HG02981 (cell line): ENCODE measurements at regions not wholly inside any gene's neighbourhood (a gene's known extent, or its start where the extent isn't known, plus 50 kb on each side); places are given as distances from the start of the nearest gene placed in this dataset.
A peak's percentile ranks its signal among the peaks of the same experiment; 100 is the strongest.
"Not testable (repeated sequence)": the region's sequence is repeated elsewhere in the genome, so short reads cannot be mapped to it uniquely, and the experiment has no call there.

Experiments
- ATAC-seq: cut with Tn5 transposase; IDR thresholded peaks from one replicate; pipeline ENCODE4 v1.9.1; 2021; ENCODE audit warnings: mild to moderate bottlenecking, moderate library complexity; ENCODE audit not compliant: unreplicated experiment

DNA sequence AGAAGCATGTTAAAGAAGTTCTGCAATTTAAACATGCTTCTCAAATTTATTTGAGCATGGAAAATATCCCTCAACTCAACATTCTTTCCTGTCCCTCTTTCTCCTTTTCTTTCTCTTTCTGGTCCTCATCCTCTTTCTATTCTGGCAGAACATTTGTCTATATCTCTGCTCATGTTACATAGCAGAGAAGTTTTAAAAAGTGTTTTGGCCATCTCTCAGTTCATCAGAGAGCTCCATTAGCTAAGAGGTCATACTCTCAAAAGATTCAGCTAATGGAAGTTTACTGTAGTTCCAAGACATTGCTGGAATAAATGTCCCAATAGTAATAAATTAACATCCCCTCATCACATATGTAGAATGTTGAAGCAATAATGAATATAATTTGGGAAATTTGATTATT is 53.5 kb downstream of the XCL2 start:
- ATAC-seq, result no peak

DNA sequence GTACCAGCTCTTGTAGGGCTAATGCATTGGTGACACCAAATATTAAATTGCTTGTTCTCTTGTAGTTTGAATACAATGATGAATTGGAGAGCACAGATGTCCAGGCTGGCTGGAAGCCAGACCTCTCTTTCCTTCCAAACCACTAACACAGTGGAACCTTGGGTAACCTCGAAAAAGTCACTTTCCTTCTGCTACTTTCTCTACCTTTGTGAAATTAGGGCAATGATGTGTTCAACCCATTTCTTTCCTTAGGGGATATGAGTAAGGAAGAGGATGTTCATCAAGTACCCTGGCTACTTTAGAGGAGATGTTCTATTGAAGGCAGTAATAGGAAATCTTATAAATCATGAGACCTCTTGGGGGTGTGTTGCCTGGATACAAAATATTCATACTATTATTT is 55.7 kb downstream of the XCL2 start:
- ATAC-seq, result no peak

DNA sequence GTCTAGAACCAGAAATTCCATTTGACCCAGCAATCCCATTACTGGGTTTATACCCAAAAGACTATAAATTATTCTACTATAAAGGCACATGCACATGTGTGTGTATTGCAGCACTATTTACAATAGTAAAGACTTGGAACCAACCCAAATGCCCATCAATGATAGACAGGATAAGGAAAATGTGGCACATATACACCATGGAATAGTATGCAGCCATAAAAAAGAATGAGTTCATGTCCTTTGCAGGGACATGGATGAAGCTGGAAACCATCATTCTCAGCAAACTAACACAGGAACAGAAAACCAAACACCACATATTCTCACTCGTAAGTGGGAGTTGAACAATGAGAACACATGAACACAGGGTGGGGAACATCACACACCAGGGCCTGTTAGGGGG is 57.0 kb downstream of the XCL2 start:
- not testable (repeated sequence) for ATAC-seq

DNA sequence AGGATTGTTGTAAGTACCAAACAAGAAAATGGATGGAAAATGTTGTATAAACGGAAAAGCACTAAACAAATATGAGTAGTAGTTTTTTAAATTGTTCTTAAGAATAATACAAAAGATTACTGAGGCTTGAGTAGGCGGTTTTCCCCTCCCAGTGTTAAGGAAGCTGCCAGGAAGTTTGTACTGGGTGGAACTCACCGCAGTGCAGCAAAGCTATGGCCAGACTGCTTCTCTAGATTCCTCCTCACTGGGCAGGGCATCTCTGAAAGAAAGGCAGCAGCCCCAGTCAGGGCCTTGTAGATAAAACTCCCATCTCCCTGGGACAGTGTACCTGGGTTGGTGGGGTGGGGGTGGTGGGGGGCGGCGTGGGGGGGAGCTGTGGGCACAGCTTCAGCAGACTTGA is 58.7 kb downstream of the XCL2 start:
- no peak for ATAC-seq

DNA sequence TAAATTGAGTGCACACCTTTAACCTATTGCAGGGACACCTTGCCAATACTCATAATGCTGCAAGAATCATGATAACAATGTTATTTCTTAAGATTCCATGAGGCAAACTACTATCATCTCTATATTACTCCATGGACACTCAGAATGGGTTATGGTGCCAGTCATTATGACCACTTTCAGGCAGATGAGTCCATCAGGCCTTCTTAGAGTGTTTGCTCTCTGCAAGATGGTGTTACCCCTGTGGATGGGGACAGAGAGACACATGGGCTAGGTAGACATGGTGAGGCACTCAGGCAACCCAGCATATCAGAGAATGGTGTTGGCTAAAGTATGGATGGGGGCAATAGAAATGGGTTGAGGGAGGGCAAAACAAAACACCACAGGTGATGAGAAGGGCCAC is 59.7 kb downstream of the XCL2 start:
- no peak for ATAC-seq

DNA sequence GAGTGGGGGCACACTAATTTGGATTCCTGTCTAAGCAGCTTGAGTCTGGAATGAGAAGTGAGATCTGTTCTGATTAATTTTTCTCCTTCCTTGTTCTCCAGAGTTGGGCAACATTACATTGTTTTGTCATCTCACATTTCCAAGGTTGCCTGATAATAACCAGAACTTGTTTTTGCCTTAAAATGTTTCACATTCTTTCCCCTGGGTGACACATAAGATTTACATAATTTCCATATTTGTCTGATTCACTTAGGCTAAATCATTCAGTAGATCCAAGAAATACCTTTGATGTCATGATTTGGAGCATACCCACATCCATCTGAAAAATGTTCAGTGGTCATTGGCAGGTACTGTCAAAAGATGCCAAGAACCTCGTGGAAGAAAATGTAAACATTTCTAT is 60.3 kb downstream of the XCL2 start:
- ATAC-seq, result no peak

DNA sequence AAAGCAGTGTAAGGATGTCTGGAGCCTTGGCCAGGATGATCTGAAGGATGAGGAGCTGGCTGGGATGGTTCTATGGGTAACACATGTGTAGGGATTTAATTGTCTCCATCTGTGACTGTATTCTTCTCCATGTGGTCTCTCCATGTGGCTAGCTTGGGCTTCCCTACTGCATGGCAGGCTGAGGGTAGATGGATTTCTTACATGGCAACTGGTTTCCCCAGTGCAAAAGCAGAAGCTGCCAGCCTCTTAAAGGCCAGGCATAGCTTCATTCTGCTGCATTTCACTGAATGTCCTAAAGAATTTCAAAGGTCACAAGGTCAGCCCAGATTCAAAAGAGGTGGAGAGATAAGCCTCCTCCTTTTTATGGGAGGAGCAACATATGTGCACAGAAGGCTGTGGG is 61.7 kb downstream of the XCL2 start:
- no peak for ATAC-seq

DNA sequence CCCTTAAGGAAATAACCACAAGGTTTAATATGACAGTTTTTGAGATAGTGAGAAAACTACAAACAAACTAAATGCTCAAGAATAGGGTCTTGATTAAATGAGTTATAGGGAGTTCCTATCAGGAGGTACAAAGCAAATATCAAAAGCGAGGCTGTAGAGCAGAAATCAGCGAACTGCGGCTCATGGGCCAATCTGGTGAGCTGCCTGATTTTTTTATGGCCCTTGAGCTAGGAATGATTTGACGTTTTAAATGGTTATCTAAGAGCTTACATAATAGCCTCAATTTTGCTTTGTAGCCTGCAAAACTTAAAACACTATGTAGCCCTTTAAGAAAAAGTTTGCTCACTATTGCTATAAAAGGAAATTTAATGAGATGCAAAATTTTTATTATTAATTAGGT is 62.2 kb downstream of the XCL2 start:
- no peak for ATAC-seq

DNA sequence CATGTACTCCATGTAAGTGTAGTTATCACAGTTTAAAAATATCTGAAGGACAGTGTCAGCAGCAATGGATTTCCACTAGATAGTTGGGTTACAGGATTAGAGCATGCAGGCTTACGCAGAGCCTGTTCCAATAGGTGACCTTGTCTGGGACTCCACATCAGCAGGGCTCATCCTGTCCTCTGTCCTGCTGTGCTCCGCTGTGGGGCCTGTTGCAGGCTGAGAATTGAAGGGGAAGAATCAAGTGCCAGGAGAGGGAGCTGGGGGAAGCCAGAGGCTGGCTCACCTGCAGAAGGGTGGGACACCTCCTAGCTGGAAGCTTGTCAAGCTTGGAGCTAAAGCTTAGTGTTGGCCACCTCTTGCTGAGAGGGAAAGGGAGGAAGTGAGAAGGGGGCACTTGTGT is 62.8 kb downstream of the XCL2 start:
- ATAC-seq, result no peak

DNA sequence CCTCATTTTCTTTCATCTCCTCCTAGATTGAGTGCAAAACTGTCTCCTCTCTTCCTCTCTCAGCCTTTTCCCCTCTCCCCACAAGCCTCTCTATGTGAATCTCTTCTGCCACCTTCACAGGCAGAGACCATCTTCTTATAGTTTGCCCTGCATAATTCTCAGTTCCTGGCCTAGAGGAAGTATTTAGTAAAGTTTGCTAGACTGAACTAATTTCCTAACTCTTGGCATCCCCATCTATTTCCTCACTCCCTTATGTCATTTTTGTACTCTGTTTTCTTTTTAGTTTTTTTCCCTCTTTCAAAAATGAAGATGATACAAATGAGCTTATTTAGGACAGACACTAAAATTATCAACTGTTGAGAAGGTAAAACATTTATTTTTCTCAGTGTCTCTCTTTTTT is 66.0 kb downstream of the XCL2 start:
- ATAC-seq, result no peak

DNA sequence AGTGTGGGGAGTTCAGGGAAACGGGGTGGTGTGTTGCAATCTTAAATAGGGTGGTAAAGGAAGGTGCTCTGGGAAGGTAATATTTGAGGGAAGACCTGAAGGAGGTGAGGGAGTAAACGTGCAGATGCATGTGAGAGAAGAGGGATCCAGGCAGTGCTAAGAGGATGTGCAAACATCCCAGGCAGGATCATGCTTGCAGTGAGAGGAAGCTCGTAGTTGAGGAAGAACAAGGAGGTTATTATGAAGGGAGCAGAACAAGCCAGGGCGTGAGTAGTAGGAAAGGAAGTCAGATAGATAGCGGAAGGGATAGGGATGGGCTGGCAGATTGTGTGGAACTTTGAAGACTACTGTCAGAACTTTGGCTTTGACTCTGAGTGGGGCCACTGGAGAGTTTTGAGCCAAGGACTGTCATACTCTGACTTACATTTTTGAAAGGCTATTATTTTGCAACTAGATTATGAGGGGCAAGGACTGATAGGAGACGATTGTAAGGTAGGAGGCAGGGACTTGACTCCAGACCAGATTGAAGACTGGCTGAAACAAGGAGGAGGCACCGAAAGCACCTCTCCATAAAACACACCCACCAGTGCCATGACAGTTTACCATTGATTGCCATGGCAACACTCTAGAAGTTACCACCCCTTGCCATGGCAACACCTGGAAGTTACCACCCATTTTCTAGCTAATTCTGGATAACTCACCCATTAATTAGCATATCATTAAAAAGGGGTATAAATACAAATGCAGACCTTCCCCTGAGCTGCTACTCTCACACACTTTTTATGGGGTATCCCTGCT is 67.0 kb downstream of the XCL2 start:
- ATAC-seq, result no peak

DNA sequence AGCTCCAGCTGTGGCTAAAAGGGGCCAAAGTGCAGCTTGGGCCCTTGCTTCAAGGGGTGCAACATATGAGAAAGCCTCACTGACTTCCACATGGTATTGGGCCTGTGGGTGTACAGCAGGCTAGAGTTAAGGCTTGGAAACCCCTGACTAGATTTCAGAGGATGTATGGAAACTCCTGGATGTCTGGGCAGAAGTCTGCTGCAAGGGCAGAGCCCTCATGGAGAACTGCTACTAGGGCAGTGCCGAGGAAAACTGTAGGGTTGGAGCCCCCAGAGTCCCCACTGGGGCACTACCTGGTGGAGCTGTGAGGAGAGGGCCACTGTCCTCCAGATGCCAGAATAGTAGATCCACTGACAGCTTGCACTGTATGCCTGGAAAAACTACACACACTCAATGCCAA is 69.5 kb downstream of the XCL2 start:
- ATAC-seq, result no peak

DNA sequence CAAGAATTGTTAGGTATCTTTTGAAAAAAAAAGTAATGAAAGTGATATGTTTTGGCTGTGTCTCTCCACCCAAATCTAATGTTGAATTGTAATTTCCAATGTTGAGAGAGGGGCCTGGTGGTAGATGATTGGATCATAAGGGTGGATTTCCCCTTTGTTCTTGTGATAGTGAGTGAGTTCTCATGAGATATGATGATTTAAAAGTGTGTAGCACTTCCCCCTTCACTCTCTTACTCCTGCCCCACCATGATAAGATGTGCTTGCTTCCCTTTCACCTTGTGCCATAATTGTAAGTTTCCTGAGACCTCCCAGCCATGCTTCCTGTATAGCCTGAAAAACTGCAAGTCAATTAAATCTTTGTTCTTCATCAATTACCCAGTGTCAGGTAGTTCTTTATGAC is 70.7 kb downstream of the XCL2 start:
- no peak for ATAC-seq

DNA sequence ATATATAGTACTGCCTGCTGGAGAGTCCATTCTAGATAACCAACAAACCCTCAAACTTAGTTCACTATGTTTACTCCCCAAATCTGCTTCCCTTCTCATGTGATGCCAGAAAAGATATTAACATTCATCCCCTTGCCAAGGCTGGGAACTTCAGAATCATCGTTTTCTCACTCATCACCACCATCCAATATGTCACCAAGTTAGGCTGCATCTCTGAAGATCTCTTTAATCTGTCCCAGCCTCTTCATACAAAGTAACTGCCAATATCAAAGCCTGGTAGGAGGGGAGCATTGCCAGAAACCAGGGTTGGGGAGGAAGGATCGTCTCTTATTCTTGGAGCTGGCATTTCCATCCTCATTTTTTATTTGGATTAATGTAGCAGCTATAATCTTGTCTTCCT is 71.6 kb downstream of the XCL2 start:
- no peak for ATAC-seq

DNA sequence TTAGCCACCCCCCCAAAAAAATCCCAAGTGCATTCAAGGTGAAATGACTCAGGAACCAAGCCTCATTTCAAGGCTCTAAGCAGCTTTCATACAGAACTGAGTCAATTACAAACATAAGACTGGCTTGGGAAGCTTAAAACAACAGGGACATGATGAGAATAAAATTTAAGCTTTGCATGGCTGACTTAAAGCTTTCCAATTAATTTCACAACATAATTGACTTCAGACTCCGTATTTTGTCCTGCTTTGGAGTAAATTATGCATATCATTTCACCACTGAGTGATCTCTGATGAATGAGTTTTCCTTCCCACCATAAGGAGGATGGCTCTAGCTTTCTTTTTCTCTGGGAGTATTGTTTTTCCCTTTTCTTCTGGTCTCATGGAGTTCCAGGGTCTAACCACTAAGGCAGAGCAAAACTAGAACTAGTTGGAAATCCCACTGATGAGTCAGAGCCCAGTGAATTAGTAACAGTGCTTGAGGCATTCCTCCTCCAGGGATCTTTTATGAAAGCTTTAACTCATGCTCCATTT is 72.8 kb downstream of the XCL2 start:
- no peak for ATAC-seq

DNA sequence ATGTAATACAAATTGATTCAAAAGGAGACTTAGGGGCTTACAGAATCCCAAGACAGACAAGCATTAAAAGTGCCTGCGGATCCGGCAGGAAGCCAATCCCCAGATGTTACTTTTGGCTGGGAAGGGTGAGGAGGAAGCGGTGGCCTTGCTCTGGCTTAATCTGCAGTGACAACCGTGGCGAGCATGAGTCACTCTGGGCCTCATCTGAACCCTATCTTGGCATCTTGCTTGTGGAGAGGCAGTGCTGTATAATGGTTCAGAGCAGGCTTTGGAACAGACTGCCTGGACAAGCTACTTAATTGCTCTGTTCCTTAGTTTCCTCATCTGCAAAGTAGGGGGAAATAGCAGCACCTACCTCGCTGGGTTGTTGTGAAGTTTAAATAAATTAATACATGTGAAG is 74.1 kb downstream of the XCL2 start:
- no peak for ATAC-seq

DNA sequence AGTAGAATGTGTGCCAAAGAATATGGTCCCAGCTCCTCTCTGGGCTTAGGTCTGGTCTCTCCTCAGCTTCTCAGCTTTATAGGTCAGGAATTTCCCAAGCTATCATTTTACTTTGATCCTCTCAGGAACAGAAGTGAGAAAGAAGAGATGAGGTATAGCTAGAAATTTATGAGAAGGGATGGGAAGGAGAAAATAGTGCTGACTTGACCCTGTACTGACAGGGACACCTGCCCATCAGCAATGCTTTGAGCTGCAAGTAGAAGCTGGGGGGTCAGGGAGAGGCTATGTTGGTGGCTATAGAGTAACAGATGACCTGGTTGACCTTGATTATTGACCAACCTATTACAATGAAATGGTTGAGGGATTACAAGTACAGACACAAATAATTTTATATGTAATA is 75.0 kb downstream of the XCL2 start:
- ATAC-seq, result no peak

DNA sequence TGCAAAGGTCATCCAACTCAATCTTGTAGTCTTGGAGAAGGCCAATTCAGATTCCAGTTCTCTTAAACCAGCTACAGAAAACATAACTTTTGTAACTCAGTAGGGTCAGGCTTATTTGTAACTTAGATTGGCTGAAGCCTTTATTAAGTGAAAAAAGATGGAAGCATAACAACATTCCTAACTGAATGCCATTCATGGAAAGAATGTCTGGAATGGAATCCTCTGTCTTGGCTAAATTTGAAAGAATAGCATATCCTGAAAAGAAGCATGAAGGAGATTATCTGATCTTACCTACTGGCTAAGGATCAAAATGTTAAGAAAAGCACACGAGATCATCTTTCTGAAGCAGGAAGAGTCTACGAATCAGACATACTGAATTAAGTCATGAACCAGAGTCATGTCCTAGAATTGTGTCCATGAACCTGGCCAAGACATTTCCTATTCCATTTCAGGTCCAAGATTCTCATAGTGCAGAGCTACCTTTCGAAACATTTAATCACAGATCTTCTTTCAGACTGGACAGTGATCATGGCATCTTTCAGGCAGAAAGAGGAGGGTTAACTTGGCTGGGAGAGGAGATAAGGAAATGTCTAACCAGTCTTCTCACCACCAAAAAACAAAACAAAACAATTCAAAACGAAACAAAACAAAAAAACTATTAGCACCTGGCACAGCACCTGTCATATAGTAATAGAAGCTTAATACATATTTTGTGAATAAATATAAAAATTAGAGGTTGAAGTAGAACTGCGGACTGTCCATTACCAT is 75.6 kb downstream of the XCL2 start:
- ATAC-seq, result no peak

DNA sequence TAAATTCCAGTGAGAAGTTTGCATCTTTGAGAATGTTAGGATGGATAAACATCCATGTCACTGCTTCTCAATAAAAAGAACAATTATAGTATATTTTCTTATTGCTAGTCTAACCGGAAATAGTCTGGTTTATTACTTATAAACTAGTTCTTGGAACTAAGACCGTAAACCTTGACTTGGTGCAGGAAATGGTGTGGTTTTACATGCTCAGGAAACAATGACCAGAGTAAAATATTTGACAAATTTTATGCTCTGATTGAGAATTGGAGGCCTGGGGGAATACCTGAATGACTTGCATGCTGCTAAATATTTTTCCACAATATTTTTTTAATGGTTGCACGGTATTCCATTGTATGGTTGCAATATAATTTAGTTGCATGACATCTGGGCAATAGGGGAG is 76.3 kb downstream of the XCL2 start:
- ATAC-seq, result no peak

DNA sequence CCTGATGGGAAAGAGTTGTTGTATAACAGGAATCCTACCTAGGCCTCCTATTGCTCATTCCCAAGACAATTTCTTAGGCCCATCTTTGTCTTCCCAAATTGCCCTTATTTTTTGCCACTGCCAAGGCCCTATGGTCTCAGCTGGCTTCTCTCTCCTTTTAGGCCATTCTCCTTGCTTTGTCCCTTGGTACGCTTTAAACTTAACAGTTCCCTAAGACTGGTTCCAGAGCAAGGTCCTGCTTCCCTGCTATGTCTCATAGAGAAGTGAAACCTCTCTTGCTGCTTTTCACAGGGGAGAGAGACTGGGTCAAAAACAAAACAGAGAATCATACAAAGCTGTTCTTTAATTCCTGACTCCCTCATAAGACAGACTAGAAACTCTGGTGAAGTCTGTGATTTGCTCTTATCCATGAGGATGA is 77.1 kb downstream of the XCL2 start:
- ATAC-seq, result peak; percentile 53

DNA sequence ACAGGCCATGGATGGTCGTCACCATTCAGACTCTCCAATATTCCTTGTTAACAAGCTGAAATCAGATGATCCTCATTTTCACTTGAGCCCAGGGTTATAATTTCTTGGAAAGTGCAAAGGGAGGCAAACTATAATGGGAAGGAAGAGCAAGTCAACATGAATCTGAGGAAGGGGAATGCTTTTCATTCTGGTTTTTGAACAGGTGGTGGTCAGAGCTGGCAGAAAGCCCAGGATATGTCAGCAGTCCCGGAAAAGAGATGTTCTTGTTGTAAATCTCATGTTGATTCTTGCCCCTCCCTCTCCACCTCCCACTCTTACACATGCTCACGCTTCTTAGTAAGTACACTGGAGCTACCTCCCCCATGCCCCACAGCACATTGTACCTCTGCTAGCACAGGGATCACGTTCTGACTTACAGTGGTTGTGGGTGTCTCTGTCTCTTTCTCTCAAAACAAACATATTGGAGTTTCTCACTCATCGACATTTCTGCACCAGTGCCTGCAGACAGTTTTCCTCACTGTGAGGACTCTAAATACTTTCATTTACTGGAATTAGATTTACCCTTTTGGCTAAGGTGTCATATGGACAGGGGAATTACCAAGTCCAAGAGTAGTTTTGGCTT is 77.6 kb downstream of the XCL2 start:
- peak; percentile 53 for ATAC-seq

DNA sequence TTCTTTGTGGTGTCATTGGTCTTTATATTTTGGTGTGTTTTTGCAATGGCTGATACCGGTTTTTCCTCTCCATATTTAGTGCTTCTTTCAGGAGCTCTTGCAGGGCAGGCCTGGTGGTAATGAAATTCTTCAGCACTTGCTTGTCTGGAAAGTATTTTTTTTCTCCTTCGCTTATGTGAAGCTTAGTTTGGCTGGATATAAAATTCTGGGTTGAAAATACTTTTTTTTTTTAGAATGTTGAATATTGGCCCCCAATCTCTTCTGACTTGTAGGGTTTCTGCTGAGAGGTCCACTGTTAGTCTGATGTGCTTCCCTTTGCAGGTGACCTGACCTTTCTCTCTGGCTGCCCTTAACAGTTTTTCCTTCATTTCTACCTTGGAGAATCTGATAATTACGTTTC is 82.7 kb downstream of the XCL2 start:
- ATAC-seq, result not testable (repeated sequence)
